ENCODE measurements at regions not wholly inside any gene's neighbourhood (a gene's known extent, or its start where the extent isn't known, plus 50 kb on each side); places are given as distances from the start of the nearest gene placed in this dataset.

DNA sequence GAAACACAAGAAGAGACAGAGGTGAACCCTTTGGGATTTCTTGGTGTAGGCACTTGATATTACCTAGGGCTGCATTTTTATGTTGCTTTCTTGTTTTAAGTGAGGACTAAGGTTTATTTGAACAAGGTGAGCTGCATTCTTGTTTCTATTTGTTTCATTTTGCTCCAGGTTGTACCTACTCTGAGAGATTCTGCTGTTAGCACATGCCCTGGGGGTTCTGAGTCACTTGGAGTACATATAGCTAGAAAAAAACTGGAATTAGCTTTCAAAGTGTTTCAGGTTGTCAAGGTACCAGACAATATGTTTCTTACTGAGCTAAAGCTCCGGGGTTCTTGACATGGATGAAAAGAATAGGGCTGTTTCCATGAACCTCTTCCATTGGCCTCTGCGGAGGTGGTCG, 299.4 kb downstream of the ICE1 start:
- ATAC-seq (ENCODE audit: insufficient read depth, low read depth), result no peak
- H3K36me3 ChIP-seq (ENCODE audit: insufficient read depth, low read length), result no peaks in the 10 kb centered on the region

DNA sequence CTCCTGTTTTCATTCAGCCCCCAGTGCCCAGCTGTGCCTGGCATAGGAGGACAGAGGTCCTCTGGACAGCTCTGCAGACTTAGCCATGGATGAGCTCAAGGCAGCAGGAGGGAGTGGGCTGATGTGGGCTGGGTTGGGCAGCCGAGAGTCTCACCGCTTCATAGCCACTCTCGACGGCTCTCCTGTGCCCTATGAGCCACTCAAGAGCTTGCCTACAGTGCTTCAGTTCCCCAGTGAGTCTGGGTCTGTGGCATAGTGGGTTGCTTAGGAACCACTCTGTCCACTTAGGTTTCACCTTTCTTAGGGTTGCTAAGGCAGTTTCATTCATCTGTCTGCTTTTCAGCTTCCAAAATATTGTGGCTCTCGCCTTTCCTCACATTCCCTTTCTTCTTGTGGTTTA, 296.8 kb downstream of the ICE1 start:
- no peaks in the 10 kb centered on the region for H3K79me2 ChIP-seq (ENCODE audit: insufficient read depth, low read length)
- no peak for TF ChIP-seq EZH2 (IDR thresholded peaks at IDR 0.05; ENCODE audit: borderline replicate concordance, low read depth, low read length, severe bottlenecking)
- no peak for TF ChIP-seq CTCF (IDR thresholded peaks at IDR 0.05; ENCODE audit: borderline replicate concordance, extremely low read depth, low read length, poor library complexity, severe bottlenecking)
- no peaks in the 10 kb centered on the region for H4K20me1 ChIP-seq (ENCODE audit: insufficient read depth, low read length)
- H3K9ac ChIP-seq (ENCODE audit: low read depth, low read length), result no peak overlapping the region
- H3K4me2 ChIP-seq (ENCODE audit: insufficient read depth, low read length), result no peak overlapping the region
- H3K36me3 ChIP-seq (ENCODE audit: insufficient read depth, low read length), result no peaks in the 10 kb centered on the region
- ATAC-seq (ENCODE audit: insufficient read depth, low read depth), result no peak
- H2AFZ ChIP-seq (ENCODE audit: low read depth, low read length), result no peak overlapping the region
- no peaks in the 10 kb centered on the region for H3K27me3 ChIP-seq (ENCODE audit: insufficient read depth, low read length, poor library complexity)
- H3K9me3 ChIP-seq (ENCODE audit: insufficient read depth, low read length, severe bottlenecking), result no peaks in the 10 kb centered on the region
- no peak overlapping the region for H3K4me3 ChIP-seq (ENCODE audit: low read depth in 1 of 2, low read length in 2 of 2)
- DNase-seq, result no peak
- H3K27ac ChIP-seq (ENCODE audit: low read length), result no peak overlapping the region
- no peaks in the 10 kb centered on the region for H3K4me1 ChIP-seq (ENCODE audit: insufficient read depth, low read length)

More for the DNA sequence above, 299.4 kb downstream of the ICE1 start:
- no peak overlapping the region for H3K9ac ChIP-seq (ENCODE audit: low read depth, low read length)
- no peaks in the 10 kb centered on the region for H3K9me3 ChIP-seq (ENCODE audit: insufficient read depth, low read length, severe bottlenecking)
- H3K4me3 ChIP-seq (ENCODE audit: low read depth in 1 of 2, low read length in 2 of 2), result no peak overlapping the region
- H3K79me2 ChIP-seq (ENCODE audit: insufficient read depth, low read length), result no peaks in the 10 kb centered on the region
- H2AFZ ChIP-seq (ENCODE audit: low read depth, low read length), result no peak overlapping the region
- no peaks in the 10 kb centered on the region for H3K27me3 ChIP-seq (ENCODE audit: insufficient read depth, low read length, poor library complexity)
- H3K4me1 ChIP-seq (ENCODE audit: insufficient read depth, low read length), result no peaks in the 10 kb centered on the region
- no peak for DNase-seq
- H3K4me2 ChIP-seq (ENCODE audit: insufficient read depth, low read length), result no peak overlapping the region
- TF ChIP-seq CTCF (IDR thresholded peaks at IDR 0.05; ENCODE audit: borderline replicate concordance, extremely low read depth, low read length, poor library complexity, severe bottlenecking), result no peak
- TF ChIP-seq EZH2 (IDR thresholded peaks at IDR 0.05; ENCODE audit: borderline replicate concordance, low read depth, low read length, severe bottlenecking), result no peak
- H4K20me1 ChIP-seq (ENCODE audit: insufficient read depth, low read length), result no peaks in the 10 kb centered on the region
- H3K27ac ChIP-seq (ENCODE audit: low read length), result no peak overlapping the region

DNA sequence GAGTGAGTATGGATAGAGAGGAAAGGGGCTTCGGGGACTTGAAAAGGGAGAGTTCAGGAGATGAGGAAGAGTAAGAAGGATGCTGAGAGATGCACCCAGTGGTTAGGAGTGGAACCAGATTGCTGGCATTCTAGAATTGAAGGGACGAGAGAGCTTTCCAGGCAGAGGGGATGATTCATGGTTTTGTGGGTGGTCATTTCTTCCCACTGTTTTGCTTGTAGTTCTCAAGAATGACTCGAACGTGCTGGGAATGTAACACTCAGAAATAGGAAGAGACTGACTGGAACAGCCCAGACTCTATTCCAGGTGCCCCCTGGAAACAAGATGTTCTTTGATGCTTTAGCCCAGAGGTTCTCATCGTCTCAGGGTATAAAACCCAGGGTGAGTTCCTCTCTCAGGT, 294.2 kb downstream of the ICE1 start:
- no peaks in the 10 kb centered on the region for H3K4me1 ChIP-seq (ENCODE audit: insufficient read depth, low read length)
- H3K9ac ChIP-seq (ENCODE audit: low read depth, low read length), result no peak overlapping the region
- no peak overlapping the region for H3K27ac ChIP-seq (ENCODE audit: low read length)
- no peak overlapping the region for H2AFZ ChIP-seq (ENCODE audit: low read depth, low read length)
- no peak overlapping the region for H3K4me3 ChIP-seq (ENCODE audit: low read depth in 1 of 2, low read length in 2 of 2)
- H4K20me1 ChIP-seq (ENCODE audit: insufficient read depth, low read length), result no peaks in the 10 kb centered on the region
- ATAC-seq (ENCODE audit: insufficient read depth, low read depth) (no peak), DNase-seq (no peak)
- H3K36me3 ChIP-seq (ENCODE audit: insufficient read depth, low read length), result no peaks in the 10 kb centered on the region
- no peaks in the 10 kb centered on the region for H3K79me2 ChIP-seq (ENCODE audit: insufficient read depth, low read length)
- no peak overlapping the region for H3K4me2 ChIP-seq (ENCODE audit: insufficient read depth, low read length)
- H3K27me3 ChIP-seq (ENCODE audit: insufficient read depth, low read length, poor library complexity), result peaks cover 2% of the 10 kb centered on the region
- no peaks in the 10 kb centered on the region for H3K9me3 ChIP-seq (ENCODE audit: insufficient read depth, low read length, severe bottlenecking)
- no peak for TF ChIP-seq EZH2 (IDR thresholded peaks at IDR 0.05; ENCODE audit: borderline replicate concordance, low read depth, low read length, severe bottlenecking)
- no peak for TF ChIP-seq CTCF (IDR thresholded peaks at IDR 0.05; ENCODE audit: borderline replicate concordance, extremely low read depth, low read length, poor library complexity, severe bottlenecking)

GRCh38 chr5:5711592-5711991, 289.1 kb downstream of the ICE1 start:
- no peak overlapping the region for H2AFZ ChIP-seq (ENCODE audit: low read depth, low read length)
- H3K79me2 ChIP-seq (ENCODE audit: insufficient read depth, low read length), result no peaks in the 10 kb centered on the region
- no peaks in the 10 kb centered on the region for H3K4me1 ChIP-seq (ENCODE audit: insufficient read depth, low read length)
- TF ChIP-seq CTCF (IDR thresholded peaks at IDR 0.05; ENCODE audit: borderline replicate concordance, extremely low read depth, low read length, poor library complexity, severe bottlenecking), result no peak
- TF ChIP-seq EZH2 (IDR thresholded peaks at IDR 0.05; ENCODE audit: borderline replicate concordance, low read depth, low read length, severe bottlenecking), result no peak
- no peaks in the 10 kb centered on the region for H3K36me3 ChIP-seq (ENCODE audit: insufficient read depth, low read length)
- ATAC-seq (ENCODE audit: insufficient read depth, low read depth) (no peak), DNase-seq (no peak)
- H3K27ac ChIP-seq (ENCODE audit: low read length), result no peak overlapping the region
- H4K20me1 ChIP-seq (ENCODE audit: insufficient read depth, low read length), result no peaks in the 10 kb centered on the region
- H3K27me3 ChIP-seq (ENCODE audit: insufficient read depth, low read length, poor library complexity), result peaks cover 6% of the 10 kb centered on the region
- no peaks in the 10 kb centered on the region for H3K9me3 ChIP-seq (ENCODE audit: insufficient read depth, low read length, severe bottlenecking)
- no peak overlapping the region for H3K4me3 ChIP-seq (ENCODE audit: low read depth in 1 of 2, low read length in 2 of 2)
- no peak overlapping the region for H3K4me2 ChIP-seq (ENCODE audit: insufficient read depth, low read length)
- no peak overlapping the region for H3K9ac ChIP-seq (ENCODE audit: low read depth, low read length)
